ENCODE measurements at regions not wholly inside any gene's neighbourhood (a gene's known extent, or its start where the extent isn't known, plus 50 kb on each side); places are given as distances from the start of the nearest gene placed in this dataset.

DNA sequence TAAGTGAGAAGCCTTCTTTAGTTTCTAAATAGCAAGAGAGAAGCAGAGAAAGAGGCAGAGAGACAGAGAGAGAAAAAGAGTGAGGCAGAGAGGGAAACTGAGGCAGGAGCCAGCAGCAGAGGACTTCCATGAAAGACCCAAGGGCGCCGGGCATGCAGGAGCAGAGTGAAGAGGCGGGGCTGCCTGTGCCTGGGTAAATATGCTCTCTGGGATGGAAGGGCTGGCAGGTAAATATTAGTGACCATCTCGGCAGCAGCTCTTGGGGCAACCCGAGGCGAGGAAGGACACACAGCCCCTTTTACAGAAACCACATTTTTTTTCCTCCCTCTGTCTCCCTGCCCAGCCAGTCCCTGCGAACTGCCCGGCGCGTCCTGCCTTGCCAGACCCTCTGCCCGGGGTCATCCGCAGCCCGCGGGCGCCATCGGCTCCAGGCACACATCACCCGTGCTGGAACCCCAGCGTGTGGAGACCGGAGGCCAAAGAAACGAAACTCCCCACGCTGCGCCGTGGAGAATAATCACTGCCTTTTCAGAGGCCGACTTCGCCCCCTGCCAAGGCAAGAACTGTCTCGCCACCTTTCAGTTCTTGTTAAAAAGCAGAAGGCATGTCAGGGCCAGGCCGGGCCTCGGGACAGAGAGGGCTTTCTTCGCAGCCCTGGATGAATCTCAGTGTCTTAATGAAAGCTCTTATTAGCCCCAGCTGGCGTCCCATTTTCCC is 61.3 kb downstream of the BOD1 start:
- TF ChIP-seq, protein P1, sequence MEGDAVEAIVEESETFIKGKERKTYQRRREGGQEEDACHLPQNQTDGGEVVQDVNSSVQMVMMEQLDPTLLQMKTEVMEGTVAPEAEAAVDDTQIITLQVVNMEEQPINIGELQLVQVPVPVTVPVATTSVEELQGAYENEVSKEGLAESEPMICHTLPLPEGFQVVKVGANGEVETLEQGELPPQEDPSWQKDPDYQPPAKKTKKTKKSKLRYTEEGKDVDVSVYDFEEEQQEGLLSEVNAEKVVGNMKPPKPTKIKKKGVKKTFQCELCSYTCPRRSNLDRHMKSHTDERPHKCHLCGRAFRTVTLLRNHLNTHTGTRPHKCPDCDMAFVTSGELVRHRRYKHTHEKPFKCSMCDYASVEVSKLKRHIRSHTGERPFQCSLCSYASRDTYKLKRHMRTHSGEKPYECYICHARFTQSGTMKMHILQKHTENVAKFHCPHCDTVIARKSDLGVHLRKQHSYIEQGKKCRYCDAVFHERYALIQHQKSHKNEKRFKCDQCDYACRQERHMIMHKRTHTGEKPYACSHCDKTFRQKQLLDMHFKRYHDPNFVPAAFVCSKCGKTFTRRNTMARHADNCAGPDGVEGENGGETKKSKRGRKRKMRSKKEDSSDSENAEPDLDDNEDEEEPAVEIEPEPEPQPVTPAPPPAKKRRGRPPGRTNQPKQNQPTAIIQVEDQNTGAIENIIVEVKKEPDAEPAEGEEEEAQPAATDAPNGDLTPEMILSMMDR (IDR thresholded peaks at IDR 0.05; ENCODE audit: control extremely low read depth in 1 of 3, insufficient read depth in 1 of 3, low read depth in 1 of 3, low read length in 3 of 3) = no peak
- TF ChIP-seq RAD21 (IDR thresholded peaks at IDR 0.05 in 1 of 2, conservative IDR thresholded peaks at IDR 0.05 in 1 of 2; ENCODE audit: low read depth in 2 of 2, low read length in 2 of 2) = no peak
- TF ChIP-seq CEBPB (IDR thresholded peaks at IDR 0.05; ENCODE audit: low read depth, low read length) = no peak
- TF ChIP-seq, protein P2, sequence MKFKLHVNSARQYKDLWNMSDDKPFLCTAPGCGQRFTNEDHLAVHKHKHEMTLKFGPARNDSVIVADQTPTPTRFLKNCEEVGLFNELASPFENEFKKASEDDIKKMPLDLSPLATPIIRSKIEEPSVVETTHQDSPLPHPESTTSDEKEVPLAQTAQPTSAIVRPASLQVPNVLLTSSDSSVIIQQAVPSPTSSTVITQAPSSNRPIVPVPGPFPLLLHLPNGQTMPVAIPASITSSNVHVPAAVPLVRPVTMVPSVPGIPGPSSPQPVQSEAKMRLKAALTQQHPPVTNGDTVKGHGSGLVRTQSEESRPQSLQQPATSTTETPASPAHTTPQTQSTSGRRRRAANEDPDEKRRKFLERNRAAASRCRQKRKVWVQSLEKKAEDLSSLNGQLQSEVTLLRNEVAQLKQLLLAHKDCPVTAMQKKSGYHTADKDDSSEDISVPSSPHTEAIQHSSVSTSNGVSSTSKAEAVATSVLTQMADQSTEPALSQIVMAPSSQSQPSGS (IDR thresholded peaks at IDR 0.05; ENCODE audit: low read length) = no peak
- no peak for TF ChIP-seq GTF2F1 (IDR thresholded peaks at IDR 0.05; ENCODE audit: borderline replicate concordance, low read depth, low read length)
- TF ChIP-seq EZH2 (IDR thresholded peaks at IDR 0.05; ENCODE audit: low read depth, low read length, severe bottlenecking) = no peak
- TF ChIP-seq POLR2A (IDR thresholded peaks at IDR 0.05; ENCODE audit: control extremely low read depth in 1 of 2, low read depth in 2 of 2, low read length in 2 of 2) = no peak
- TF ChIP-seq, protein P3, sequence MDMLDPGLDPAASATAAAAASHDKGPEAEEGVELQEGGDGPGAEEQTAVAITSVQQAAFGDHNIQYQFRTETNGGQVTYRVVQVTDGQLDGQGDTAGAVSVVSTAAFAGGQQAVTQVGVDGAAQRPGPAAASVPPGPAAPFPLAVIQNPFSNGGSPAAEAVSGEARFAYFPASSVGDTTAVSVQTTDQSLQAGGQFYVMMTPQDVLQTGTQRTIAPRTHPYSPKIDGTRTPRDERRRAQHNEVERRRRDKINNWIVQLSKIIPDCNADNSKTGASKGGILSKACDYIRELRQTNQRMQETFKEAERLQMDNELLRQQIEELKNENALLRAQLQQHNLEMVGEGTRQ (IDR thresholded peaks at IDR 0.05; ENCODE audit: low read length) = no peak
- TF ChIP-seq PHF8 (conservative IDR thresholded peaks at IDR 0.05; ENCODE audit: low read depth, low read length) = no peak
- TF ChIP-seq, protein P4, sequence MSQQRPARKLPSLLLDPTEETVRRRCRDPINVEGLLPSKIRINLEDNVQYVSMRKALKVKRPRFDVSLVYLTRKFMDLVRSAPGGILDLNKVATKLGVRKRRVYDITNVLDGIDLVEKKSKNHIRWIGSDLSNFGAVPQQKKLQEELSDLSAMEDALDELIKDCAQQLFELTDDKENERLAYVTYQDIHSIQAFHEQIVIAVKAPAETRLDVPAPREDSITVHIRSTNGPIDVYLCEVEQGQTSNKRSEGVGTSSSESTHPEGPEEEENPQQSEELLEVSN (IDR thresholded peaks at IDR 0.05) = no peak
- no peak for TF ChIP-seq GABPA (IDR thresholded peaks at IDR 0.05; ENCODE audit: borderline replicate concordance, insufficient read depth, low read length)
- no peak for TF ChIP-seq TAF1 (IDR thresholded peaks at IDR 0.05; ENCODE audit: low read depth, low read length)
- TF ChIP-seq, protein P5, sequence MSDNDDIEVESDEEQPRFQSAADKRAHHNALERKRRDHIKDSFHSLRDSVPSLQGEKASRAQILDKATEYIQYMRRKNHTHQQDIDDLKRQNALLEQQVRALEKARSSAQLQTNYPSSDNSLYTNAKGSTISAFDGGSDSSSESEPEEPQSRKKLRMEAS (IDR thresholded peaks at IDR 0.05) = no peak

Measured in H1 (cell line).